ENCODE measurements at regions not wholly inside any gene's neighbourhood (a gene's known extent, or its start where the extent isn't known, plus 50 kb on each side); places are given as distances from the start of the nearest gene placed in this dataset.
"Not testable (repeated sequence)": the region's sequence is repeated elsewhere in the genome, so short reads cannot be mapped to it uniquely, and the experiment has no call there.

- DNase-seq (ENCODE audit: low read depth), result no peak
Measured at GRCh38 chr21:31531967-31532366, 127.5 kb upstream of the SOD1 start.

DNA sequence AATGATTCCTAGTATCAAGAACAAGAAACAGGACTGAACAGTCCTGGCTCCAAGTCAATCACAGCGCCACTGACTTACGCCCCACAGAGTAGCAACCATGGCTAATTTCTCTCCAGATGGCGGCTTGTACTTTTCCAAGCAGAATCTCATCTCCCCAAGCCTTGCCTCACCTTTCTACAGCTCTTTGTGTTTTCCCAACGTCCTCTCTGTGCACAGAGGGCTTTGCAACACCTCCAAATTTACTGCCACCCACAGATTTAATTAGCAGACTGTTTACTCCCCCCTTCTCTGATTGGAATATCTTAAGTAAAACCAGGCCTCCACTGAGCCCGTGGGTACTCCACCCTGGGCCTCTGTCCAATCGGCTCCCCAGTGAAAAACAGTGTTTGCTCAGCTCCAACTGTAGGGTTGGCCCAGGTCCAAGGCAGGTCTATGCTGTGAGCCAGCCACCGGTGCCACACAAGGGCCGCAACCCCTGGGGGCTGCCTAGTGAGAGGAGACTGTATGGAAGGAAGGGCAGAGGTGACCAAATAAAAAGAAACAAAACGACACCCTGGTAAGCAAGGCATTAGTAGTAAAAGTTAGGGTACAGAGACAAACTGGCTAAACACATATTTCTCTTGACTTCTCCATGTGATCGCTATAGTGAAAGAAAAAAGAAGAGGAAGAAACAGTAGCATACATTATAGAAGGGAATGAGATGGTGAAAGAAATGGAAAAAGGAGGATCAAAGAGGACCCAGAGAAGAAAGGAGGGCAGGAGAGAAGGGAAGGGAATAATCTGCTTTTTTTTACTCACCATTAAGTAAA lies 128.4 kb upstream of the SOD1 start:
- DNase-seq (ENCODE audit: low read depth), result no peak

GRCh38 chr21:31530364-31530763 lies 129.1 kb upstream of the SOD1 start:
- no peak for DNase-seq (ENCODE audit: low read depth)

DNA sequence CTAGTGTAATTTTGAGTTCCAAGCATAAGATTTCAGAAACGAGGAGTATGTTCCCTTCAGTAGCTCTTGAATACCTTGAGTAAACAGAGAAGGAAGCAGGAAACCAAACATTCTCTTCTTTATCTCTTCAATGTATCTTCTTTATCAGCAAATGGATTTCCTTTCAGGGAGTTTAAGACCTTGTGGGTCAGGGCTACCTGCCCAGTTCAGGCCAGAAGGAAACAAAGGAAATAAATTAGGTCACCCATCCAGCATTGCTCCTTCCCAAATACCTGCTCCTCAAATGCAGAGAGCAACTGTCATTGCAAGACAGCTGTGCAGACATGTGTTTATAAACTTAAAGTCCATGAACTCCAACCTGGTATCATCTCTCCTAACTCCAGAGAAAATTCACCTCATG lies 130.1 kb upstream of the SOD1 start:
- no peak for DNase-seq (ENCODE audit: low read depth)

GRCh38 chr21:31526040-31526439 lies 133.5 kb upstream of the SOD1 start:
- DNase-seq (ENCODE audit: low read depth), result no peak

- no peak for DNase-seq (ENCODE audit: low read depth)
Measured at GRCh38 chr21:31524140-31524539, 135.4 kb upstream of the SOD1 start.

GRCh38 chr21:31521515-31521914 lies 138.0 kb upstream of the SOD1 start:
- no peak for DNase-seq (ENCODE audit: low read depth)

GRCh38 chr21:31520561-31521098 lies 138.9 kb upstream of the SOD1 start:
- no peak for DNase-seq (ENCODE audit: low read depth)

GRCh38 chr21:31518580-31518979 lies 140.9 kb upstream of the SOD1 start:
- DNase-seq (ENCODE audit: low read depth), result no peak

- DNase-seq (ENCODE audit: low read depth), result no peak
Measured at GRCh38 chr21:31517664-31518414, 141.7 kb upstream of the SOD1 start.

GRCh38 chr21:31515253-31515652 lies 144.2 kb upstream of the SOD1 start:
- DNase-seq (ENCODE audit: low read depth), result no peak

- DNase-seq (ENCODE audit: low read depth), result no peak
Measured at GRCh38 chr21:31514598-31514997, 144.9 kb upstream of the SOD1 start.

DNA sequence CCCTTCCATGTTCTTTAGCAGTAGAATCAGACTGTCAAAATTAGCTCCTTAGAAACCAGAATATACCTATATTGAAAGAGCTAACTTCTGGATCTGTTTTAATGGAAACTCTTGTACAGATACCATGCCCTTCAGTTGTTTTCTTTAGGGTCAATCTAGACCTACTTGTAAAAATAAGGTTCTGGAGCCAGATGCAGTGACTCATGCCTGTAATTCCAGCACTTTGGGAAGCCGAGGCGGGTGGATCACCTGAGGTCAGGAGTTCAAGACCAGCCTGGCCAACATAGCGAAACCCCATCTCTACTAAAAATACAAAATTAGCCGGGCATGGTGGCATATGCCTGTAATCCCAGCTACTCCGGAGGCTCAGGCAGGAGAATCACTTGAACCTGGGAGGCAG lies 146.0 kb upstream of the SOD1 start:
- not testable (repeated sequence) for DNase-seq (ENCODE audit: low read depth)

DNA sequence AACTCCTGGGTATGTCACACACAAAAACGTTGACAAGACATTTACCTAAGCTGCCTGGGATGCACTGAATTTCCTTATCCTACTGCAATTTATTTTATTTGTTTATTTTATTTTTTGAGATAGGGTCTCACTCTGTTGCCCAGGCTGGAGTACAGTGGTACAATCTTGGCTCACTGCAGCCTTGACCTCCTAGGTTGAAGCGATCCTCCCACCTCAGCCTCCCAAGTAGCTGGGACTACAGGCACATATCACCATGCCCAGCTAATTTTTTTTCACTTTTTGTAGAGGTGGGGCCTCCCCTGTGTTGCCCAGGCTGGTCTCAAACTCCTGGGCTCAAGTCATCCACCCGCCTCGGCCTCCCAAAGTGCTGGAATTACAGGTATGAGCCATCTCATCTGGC lies 147.5 kb upstream of the SOD1 start:
- not testable (repeated sequence) for DNase-seq (ENCODE audit: low read depth)

DNA sequence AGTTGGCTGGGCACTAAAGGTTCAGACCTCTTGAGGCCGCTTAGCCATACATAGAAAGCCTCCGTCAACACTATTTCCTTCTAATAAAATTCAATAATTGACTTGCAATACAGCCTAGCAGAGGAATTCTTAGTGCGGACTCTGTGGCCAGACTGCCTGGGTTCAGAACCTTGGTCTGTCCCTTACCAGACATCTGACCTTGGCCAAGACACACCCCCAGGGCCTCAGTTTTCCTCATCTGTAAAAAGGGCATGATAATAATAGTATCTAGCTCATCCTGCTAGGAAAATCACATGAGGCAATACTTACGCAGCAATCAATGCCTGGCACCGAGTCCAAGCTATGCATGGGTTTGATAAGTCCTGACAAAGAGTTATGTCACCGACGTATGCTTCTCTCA lies 148.2 kb upstream of the SOD1 start:
- DNase-seq (ENCODE audit: low read depth), result no peak

GRCh38 chr21:31509194-31510017 lies 150.1 kb upstream of the SOD1 start:
- peak; percentile 52 for DNase-seq (ENCODE audit: low read depth)

DNA sequence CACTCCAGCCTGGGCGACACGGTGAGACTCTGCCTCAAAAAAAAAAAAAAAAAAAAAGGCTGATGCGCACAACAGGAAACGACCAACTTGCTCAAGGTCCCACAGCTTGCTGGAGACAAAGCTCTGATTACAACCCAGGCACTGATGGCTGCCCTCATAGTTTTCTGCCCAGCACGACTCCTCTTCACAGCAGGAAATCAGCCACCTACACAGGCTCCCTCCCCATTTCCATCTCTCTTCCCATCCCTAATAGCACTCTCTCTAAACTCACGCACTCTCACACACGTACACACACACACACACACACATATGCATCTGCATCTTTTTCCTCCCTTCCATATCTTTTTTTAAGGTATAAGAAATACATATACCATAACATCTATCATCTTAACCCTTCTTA lies 153.5 kb upstream of the SOD1 start:
- DNase-seq (ENCODE audit: low read depth), result no peak

GRCh38 chr21:31503939-31504338 lies 155.6 kb upstream of the SOD1 start:
- DNase-seq (ENCODE audit: low read depth), result no peak

DNA sequence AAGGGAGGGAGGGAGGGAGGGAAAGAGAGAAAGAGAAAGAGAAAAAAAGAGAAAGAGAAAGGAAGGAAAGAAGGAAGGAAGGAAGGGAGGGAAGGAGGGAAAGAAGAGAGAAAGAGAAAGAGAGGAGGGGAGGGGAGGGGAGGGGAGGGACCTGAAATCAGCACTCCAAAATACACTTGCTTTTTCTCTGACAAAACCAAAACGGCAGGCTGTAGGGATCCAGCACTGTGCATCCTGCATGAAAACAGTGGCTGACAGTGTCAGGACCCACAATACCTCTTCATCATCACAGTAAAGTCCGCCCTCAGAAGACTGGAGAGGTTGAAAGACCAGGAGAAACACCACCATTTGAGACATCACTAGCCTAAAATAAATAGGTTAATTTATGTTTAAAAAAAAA lies 156.0 kb upstream of the SOD1 start:
- DNase-seq (ENCODE audit: low read depth), result no peak

DNA sequence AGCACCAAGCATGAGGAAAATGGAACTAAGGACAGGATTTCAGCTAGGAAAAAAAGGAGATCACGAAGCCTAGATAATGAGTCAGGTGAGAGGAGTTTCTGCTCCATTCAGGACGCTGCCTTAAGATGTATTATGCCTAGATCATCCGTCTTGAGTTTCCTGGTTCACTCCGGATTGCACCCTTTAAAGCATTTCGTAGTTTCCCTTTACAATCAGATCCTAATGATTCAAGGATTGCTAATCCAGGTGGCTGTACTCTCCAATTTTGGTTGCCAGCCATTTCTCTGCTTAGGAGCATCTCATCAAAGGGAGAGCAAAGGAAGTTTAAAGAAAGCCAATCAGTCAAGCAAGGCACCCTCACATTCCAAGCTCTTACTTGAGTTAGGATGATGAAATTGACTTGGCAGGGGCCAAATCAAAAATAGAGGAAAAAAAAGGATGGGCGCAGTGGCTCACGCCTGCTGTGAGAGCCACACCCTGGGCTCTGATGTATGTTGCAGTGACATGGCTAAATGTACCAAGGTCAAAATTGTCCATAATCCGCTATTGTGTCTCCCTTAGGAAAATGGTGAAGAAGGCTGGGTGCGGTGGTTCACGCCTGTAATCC lies 156.9 kb upstream of the SOD1 start:
- DNase-seq (ENCODE audit: low read depth), result no peak

- no peak for DNase-seq (ENCODE audit: low read depth)
Measured at GRCh38 chr21:31501926-31502325, 157.6 kb upstream of the SOD1 start.

DNA sequence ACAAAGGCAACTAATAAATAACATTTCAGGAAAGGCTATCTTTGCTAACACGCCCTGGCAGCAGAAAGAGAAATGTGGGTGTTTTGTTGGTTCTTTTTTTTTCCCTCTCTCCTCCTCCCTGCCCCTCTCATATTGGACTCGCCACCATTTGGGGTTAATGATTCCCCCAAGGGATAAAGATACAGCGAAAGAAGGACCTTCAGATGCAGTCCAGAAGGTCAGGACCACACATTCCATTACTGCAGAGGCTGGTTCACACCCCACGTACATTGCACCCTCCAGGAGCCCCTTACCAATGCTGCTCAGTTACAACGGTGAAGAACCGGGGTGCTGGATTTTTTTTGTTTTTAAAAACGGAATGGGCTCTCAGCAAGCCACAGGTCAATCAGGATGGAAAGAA lies 156.9 kb upstream of the TIAM1 start:
- no peak for DNase-seq (ENCODE audit: low read depth)
